Calu3 (cell line): ENCODE measurements at regions not wholly inside any gene's neighbourhood (a gene's known extent, or its start where the extent isn't known, plus 50 kb on each side); places are given as distances from the start of the nearest gene placed in this dataset.

ENCODE experiments used
- BruUV-seq: library from RNA; stranded (reverse); fragments of 400-500 nt; replicated peaks from 2 replicates; lab custom pipeline; 2021; lab: Mats Ljungman, UMichigan
- CTCF ChIA-PET: fragments of 300-600 bp; sonication (Branson Sonifier 250); formaldehyde crosslinking; loops from one replicate; lab custom pipeline; 2022; ENCODE audit warnings: antibody characterized with exemption; lab: Charles Lee
- DNase-seq: peaks from one replicate; pipeline ENCODE4 v3.0.0; 2022
- H3K27ac Mint-ChIP-seq: one replicate; pipeline ENCODE4 v1.8.0; 2022; ENCODE audit warnings: mixed read lengths; ENCODE audit not compliant: unreplicated experiment
- H3K27me3 Mint-ChIP-seq: one replicate; pipeline ENCODE4 v1.8.0; 2022; ENCODE audit warnings: mixed read lengths; ENCODE audit not compliant: unreplicated experiment
- H3K36me3 Mint-ChIP-seq: one replicate; pipeline ENCODE4 v1.8.0; 2022; ENCODE audit warnings: mild to moderate bottlenecking, moderate library complexity, mixed read lengths; ENCODE audit not compliant: insufficient read depth, unreplicated experiment
- H3K4me1 Mint-ChIP-seq: one replicate; pipeline ENCODE4 v1.8.0; 2022; ENCODE audit warnings: mild to moderate bottlenecking, low read depth, mixed read lengths; ENCODE audit not compliant: unreplicated experiment
- H3K4me3 Mint-ChIP-seq: one replicate; pipeline ENCODE4 v1.8.0; 2022; ENCODE audit warnings: mild to moderate bottlenecking, low read depth, moderate library complexity, mixed read lengths; ENCODE audit not compliant: unreplicated experiment
- H3K9me3 Mint-ChIP-seq: one replicate; pipeline ENCODE4 v1.8.0; 2022; ENCODE audit warnings: low read depth, mixed read lengths; ENCODE audit not compliant: unreplicated experiment
- CTCF ChIP-seq: fragments of 200-600 bp; IDR thresholded peaks from one replicate; pipeline ENCODE4 v1.8.0; 2022; ENCODE audit warnings: antibody characterized with exemption; ENCODE audit not compliant: unreplicated experiment
- intact Hi-C: fragments of 100-400 bp; cut with micrococcal nuclease; formaldehyde crosslinking; loops from one replicate; pipeline ENCODE4 v1.10.0; 2022; ENCODE audit not compliant: unreplicated experiment

- TF ChIP-seq CTCF, result no peak
- BruUV-seq, result no TSS peak
- DNase-seq, result no peak
- CTCF ChIA-PET, result interaction anchor here (1.4 kb wide), 1 partner anchor 13 kb away, joined by 5 read pairs; no protein-coding TSS in a partner anchor
- Mint-ChIP-seq H3K9me3 (peaks cover 5% of the 10 kb centered on the region), H3K4me3 (no peak overlapping the region), H3K27ac (no peak overlapping the region), H3K27me3 (no peaks in the 10 kb centered on the region), H3K4me1 (peaks cover 43% of the 10 kb centered on the region), H3K36me3 (no peaks in the 10 kb centered on the region)
- intact Hi-C loops, result no loop called here
Measured at GRCh38 chr2:196278491-196278911, 107.1 kb upstream of the STK17B start.

GRCh38 chr2:196279541-196279940 lies 108.2 kb upstream of the STK17B start:
- Mint-ChIP-seq H3K27me3 (no peaks in the 10 kb centered on the region), H3K36me3 (no peaks in the 10 kb centered on the region), H3K27ac (no peak overlapping the region), H3K9me3 (peaks cover 5% of the 10 kb centered on the region), H3K4me1 (peaks cover 32% of the 10 kb centered on the region), H3K4me3 (no peak overlapping the region)
- intact Hi-C loops, result no loop called here
- TF ChIP-seq CTCF, result no peak
- no peak for DNase-seq
- BruUV-seq, result no TSS peak
- CTCF ChIA-PET, result interaction anchor here (1.4 kb wide), 1 partner anchor 12 kb away, joined by 5 read pairs; no protein-coding TSS in a partner anchor

GRCh38 chr2:196284144-196284844 lies 112.9 kb upstream of the STK17B start:
- H3K27ac Mint-ChIP-seq, result no peak overlapping the region
- intact Hi-C loops, result no loop called here
- H3K4me3 Mint-ChIP-seq, result no peak overlapping the region
- H3K4me1 Mint-ChIP-seq, result peaks cover 7% of the 10 kb centered on the region
- CTCF ChIA-PET, result no interaction called here
- H3K9me3 Mint-ChIP-seq, result peaks cover 4% of the 10 kb centered on the region
- no peaks in the 10 kb centered on the region for H3K36me3 Mint-ChIP-seq
- TF ChIP-seq CTCF, result no peak
- no TSS peak for BruUV-seq
- H3K27me3 Mint-ChIP-seq, result no peaks in the 10 kb centered on the region
- DNase-seq, result no peak

- Mint-ChIP-seq H3K4me3 (no peak overlapping the region), H3K27ac (peak overlapping the region; percentile 20), H3K36me3 (no peaks in the 10 kb centered on the region), H3K27me3 (no peaks in the 10 kb centered on the region), H3K9me3 (peaks cover 2% of the 10 kb centered on the region), H3K4me1 (peaks cover 2% of the 10 kb centered on the region)
- CTCF ChIA-PET, result no interaction called here
- no TSS peak for BruUV-seq
- intact Hi-C loops, result no loop called here
- DNase-seq, result no peak
- TF ChIP-seq CTCF, result no peak
Measured at GRCh38 chr2:196284866-196285557, 113.6 kb upstream of the STK17B start.
